ENCODE measurements at regions not wholly inside any gene's neighbourhood (a gene's known extent, or its start where the extent isn't known, plus 50 kb on each side); places are given as distances from the start of the nearest gene placed in this dataset.

GRCh38 chr4:106738121-106738520, 298.0 kb downstream of the DKK2 start:
- TF ChIP-seq CTCF (conservative IDR thresholded peaks at IDR 0.05) = no peak
- TF ChIP-seq ZFX (IDR thresholded peaks at IDR 0.05) = no peak
